ENCODE measurements at regions not wholly inside any gene's neighbourhood (a gene's known extent, or its start where the extent isn't known, plus 50 kb on each side); places are given as distances from the start of the nearest gene placed in this dataset.

DNA sequence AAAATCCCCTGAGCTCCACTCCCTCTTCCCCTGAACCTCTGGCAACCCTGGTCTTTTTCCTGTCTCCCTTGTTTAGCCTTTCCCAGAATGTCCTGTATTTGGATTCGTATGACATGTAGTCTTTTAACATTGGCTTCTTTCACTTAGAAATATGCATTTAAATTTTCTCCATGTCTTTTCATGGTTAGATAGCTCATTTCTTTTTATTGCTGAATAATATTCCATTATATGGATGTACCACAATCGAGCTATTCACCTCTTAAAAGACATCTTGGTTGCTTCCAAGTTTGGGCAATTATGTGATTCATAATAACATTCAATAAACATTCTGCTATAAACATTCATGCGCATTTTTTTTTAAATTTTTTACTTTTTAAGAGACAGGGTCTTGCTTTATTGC lies 99.6 kb upstream of the ZNF536 start:
- no peaks in the 10 kb centered on the region for H3K36me3 ChIP-seq
- H3K4me1 ChIP-seq = peaks cover 0 to 5% (median 0%) of the 10 kb centered on the region in 3 donors
- no peak overlapping the region for H3K27ac ChIP-seq
- no peak for DNase-seq
- no peaks in the 10 kb centered on the region for H3K27me3 ChIP-seq
- intact Hi-C loops (cut with DNase I) = no loop called here
- no peak for TF ChIP-seq POLR2A (IDR thresholded peaks at IDR 0.05)
- TF ChIP-seq, protein P1, sequence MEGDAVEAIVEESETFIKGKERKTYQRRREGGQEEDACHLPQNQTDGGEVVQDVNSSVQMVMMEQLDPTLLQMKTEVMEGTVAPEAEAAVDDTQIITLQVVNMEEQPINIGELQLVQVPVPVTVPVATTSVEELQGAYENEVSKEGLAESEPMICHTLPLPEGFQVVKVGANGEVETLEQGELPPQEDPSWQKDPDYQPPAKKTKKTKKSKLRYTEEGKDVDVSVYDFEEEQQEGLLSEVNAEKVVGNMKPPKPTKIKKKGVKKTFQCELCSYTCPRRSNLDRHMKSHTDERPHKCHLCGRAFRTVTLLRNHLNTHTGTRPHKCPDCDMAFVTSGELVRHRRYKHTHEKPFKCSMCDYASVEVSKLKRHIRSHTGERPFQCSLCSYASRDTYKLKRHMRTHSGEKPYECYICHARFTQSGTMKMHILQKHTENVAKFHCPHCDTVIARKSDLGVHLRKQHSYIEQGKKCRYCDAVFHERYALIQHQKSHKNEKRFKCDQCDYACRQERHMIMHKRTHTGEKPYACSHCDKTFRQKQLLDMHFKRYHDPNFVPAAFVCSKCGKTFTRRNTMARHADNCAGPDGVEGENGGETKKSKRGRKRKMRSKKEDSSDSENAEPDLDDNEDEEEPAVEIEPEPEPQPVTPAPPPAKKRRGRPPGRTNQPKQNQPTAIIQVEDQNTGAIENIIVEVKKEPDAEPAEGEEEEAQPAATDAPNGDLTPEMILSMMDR (IDR thresholded peaks at IDR 0.05) = no peak
- H3K4me3 ChIP-seq = no peak overlapping the region
- 63 to 71% methylated on average over 3 of the region's 3 CpGs for WGBS, 2 donors
- peaks cover 0 to 10% (median 0%) of the 10 kb centered on the region in 3 donors for H3K9me3 ChIP-seq

DNA sequence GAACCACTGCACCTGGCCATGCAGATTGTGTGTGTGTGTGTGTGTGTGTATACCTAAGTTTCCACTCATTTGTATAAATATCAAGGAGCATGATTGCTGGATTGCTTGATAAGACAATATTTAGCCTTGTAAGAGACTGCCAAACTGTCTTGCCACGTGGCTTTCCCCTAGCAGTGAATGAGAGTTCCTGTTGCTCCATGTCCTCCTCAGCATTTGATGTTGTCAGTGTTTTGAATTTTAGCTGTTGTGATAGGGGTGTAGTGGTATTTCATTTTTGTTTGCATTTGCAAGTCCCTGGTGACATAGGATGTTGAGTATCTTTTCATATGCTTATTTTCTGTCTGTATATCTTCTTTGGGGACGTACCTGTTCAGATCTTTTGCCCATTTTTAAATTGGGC lies 99.0 kb upstream of the ZNF536 start:
- Histone ChIP-seq H3K27ac (no peak overlapping the region), H3K4me1 (peaks cover 0 to 5% (median 0%) of the 10 kb centered on the region in 3 donors), H3K4me3 (no peak overlapping the region), H3K36me3 (no peaks in the 10 kb centered on the region), H3K27me3 (no peaks in the 10 kb centered on the region), H3K9me3 (peaks cover 0 to 10% (median 0%) of the 10 kb centered on the region in 3 donors)
- intact Hi-C loops (cut with DNase I) = no loop called here
- TF ChIP-seq, protein P1 (IDR thresholded peaks at IDR 0.05) = no peak
- no peak for TF ChIP-seq POLR2A (IDR thresholded peaks at IDR 0.05)
- WGBS, 2 donors = 52 to 61% methylated on average over 2 of the region's 2 CpGs
- no peak for DNase-seq

DNA sequence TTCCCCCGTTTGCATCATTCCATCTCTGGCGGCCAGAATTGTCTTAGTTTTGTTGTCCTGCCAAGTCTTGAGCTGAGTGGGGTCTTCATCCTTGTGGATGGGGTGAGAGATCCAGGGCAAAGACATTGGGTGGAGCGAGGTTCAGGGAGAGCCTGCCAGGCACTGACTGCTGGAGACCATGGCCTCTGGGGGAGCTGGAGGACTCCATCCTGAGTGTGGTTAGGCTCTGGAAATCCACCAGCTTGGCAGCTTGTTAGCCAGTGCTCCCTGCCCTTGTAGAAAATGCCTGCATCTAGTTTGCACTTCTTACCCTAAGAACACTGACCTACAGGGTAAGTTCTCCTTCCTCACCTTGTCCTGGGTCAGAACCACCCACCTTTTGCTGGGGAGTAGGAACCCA lies 97.2 kb upstream of the ZNF536 start:
- Histone ChIP-seq H3K27ac (no peak overlapping the region), H3K4me3 (no peak overlapping the region), H3K27me3 (no peaks in the 10 kb centered on the region), H3K4me1 (peaks cover 0 to 5% (median 0%) of the 10 kb centered on the region in 3 donors), H3K36me3 (no peaks in the 10 kb centered on the region), H3K9me3 (peaks cover 0 to 10% (median 0%) of the 10 kb centered on the region in 3 donors)
- no peak for DNase-seq
- TF ChIP-seq, protein P1 (IDR thresholded peaks at IDR 0.05) = no peak
- TF ChIP-seq POLR2A (IDR thresholded peaks at IDR 0.05) = no peak
- intact Hi-C loops (cut with DNase I) = no loop called here
- 61 to 67% methylated on average over 2 to 3 of the region's 3 CpGs for WGBS, 2 donors

DNA sequence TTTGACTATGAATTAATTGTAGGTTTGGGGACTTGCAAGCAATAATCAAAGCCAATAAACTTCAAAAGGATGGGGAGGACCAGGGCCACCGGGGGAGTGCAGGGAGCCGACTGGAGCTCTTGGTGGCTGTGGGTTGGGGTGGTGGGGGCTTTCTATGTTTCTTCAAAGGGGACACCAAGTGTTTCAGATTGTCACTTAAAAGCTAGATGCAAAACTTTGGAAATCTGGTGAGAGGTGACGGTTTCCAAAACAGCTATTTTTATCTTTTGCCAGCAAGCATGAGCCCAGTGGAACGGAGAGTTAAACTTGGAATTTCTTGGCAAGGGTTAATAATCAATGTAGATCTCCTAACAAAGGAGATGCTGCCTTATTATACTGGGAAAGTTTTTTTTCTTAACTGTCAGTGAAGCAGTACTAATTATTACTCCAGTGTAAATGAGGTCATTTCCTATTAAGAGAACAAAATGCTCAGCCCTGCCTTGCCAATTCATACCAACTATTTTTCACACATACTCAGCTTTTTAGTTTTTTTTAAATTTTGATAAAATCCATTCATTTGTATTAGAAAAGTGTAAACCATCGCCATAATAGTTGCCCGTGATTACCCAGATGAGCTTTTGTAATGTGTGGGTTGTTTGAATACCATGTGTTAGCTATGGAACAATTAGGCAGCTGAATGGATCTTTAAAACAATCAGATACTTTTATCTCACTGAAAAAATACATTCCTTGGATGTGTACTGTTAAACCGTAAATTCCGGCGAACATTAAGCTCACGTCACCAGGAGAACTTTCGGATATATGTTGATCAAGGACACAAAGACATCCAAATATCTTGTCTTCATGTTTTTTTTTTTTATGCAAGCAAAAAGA lies 95.9 kb upstream of the ZNF536 start:
- DNase-seq = no peak
- peaks cover 0 to 5% (median 0%) of the 10 kb centered on the region in 3 donors for H3K4me1 ChIP-seq
- TF ChIP-seq, protein P1 (IDR thresholded peaks at IDR 0.05) = no peak
- no peak for TF ChIP-seq POLR2A (IDR thresholded peaks at IDR 0.05)
- peaks cover 0 to 10% (median 0%) of the 10 kb centered on the region in 3 donors for H3K9me3 ChIP-seq
- H3K27me3 ChIP-seq = peaks cover 0 to 7% (median 0%) of the 10 kb centered on the region in 4 donors
- WGBS, 2 donors = 56 to 57% methylated on average over 11 of the region's 11 CpGs
- H3K27ac ChIP-seq = no peak overlapping the region
- H3K36me3 ChIP-seq = no peaks in the 10 kb centered on the region
- no peak overlapping the region for H3K4me3 ChIP-seq
- intact Hi-C loops (cut with DNase I) = no loop called here

DNA sequence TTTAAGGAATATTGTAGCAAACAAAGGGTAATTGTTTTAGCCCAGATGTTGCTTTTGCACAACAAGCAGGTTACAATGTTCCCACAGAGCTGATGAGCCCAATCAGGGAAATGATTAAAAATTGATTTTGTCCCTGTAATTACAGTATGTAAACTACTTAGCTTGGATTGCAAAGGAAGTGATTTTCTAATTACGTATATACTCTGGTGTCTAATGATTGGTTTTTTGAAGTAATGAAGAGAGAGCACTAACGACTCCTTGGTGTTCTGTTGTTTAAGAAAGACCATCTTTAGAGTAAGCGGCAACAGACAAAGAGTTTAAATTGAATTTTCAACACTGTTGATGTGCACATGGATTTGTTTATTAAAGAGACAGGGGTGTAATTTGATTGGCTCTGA lies 95.3 kb upstream of the ZNF536 start:
- 52 to 56% methylated on average over 3 of the region's 3 CpGs for WGBS, 2 donors
- intact Hi-C loops (cut with DNase I) = no loop called here
- Histone ChIP-seq H3K9me3 (peaks cover 0 to 10% (median 0%) of the 10 kb centered on the region in 3 donors), H3K4me1 (peaks cover 0 to 5% (median 0%) of the 10 kb centered on the region in 3 donors), H3K27ac (no peak overlapping the region), H3K36me3 (no peaks in the 10 kb centered on the region), H3K4me3 (no peak overlapping the region), H3K27me3 (peaks cover 0 to 10% (median 0%) of the 10 kb centered on the region in 4 donors)
- TF ChIP-seq POLR2A (IDR thresholded peaks at IDR 0.05) = no peak
- DNase-seq = no peak

Data from esophagus squamous epithelium (tissue), 5 donors.